PC-3 (cell line): ENCODE measurements at regions not wholly inside any gene's neighbourhood (a gene's known extent, or its start where the extent isn't known, plus 50 kb on each side); places are given as distances from the start of the nearest gene placed in this dataset.

Experiments used
- EZH2phosphoT487 ChIP-seq: fragments of 300-600 bp; sonication (generic); IDR thresholded peaks from 2 replicates; pipeline ENCODE4 v1.6.1; 2018; ENCODE audit warnings: mild to moderate bottlenecking, antibody characterized with exemption, low read length, borderline replicate concordance
- TF ChIP-seq, protein P1 (sequence below): fragments of 300-600 bp; sonication (generic); conservative IDR thresholded peaks from 2 replicates; pipeline ENCODE4 v1.5.1; 2017; ENCODE audit warnings: antibody characterized with exemption, low read depth, mild to moderate bottlenecking, low read length

DNA sequence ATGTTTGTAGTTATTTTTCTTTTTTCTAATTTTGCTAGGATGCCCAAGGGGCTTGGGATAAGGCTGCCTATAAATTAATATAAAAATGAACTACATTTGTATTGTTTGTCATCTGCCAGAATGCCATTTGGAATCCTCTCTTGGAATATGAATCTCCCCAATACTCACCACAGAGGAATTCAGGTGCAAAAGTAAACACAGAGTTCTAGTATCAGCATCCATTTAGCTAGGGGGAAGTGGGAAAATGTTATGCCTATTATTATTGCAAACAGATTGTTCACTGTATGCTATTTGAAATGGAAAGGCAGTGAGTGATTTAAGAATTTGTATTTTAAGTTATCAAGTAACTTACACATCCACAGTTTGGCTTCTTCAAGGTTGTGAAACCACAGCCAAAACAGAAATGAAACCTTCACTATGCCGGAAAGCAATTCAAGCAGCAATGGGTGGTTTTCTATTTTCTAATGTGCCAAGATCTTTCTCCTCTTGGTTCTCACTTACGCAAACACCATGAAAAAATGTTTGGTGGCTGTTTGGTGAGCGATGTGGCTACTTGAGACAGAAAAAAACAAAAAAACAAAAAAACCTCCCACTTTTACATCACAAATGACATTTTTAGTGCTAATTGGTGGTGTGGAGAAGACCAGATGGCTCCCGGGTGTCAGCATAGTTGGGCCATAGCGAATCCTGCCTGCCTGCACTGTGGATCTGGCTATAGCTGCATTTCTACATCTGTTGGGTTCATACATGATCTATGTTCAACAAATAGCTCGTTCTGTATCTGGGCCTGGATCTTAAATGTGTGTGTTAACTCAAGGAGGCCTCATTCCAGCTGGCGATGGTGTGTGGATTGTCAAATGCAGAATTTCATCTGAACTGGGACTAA lies 200.8 kb upstream of the GIMD1 start:
- TF ChIP-seq, protein P1, sequence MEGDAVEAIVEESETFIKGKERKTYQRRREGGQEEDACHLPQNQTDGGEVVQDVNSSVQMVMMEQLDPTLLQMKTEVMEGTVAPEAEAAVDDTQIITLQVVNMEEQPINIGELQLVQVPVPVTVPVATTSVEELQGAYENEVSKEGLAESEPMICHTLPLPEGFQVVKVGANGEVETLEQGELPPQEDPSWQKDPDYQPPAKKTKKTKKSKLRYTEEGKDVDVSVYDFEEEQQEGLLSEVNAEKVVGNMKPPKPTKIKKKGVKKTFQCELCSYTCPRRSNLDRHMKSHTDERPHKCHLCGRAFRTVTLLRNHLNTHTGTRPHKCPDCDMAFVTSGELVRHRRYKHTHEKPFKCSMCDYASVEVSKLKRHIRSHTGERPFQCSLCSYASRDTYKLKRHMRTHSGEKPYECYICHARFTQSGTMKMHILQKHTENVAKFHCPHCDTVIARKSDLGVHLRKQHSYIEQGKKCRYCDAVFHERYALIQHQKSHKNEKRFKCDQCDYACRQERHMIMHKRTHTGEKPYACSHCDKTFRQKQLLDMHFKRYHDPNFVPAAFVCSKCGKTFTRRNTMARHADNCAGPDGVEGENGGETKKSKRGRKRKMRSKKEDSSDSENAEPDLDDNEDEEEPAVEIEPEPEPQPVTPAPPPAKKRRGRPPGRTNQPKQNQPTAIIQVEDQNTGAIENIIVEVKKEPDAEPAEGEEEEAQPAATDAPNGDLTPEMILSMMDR: no peak
- no peak for TF ChIP-seq EZH2phosphoT487
